ENCODE measurements at regions not wholly inside any gene's neighbourhood (a gene's known extent, or its start where the extent isn't known, plus 50 kb on each side); places are given as distances from the start of the nearest gene placed in this dataset.

GRCh38 chr3:30248423-30248822 is 358.0 kb upstream of the TGFBR2 start:
- TF ChIP-seq CTCF (IDR thresholded peaks at IDR 0.05; ENCODE audit: insufficient read depth, low read depth, low read length) = no peak
- ChIA-PET CTCF (no interaction called here), POLR2A (no interaction called here)
- no peak for DNase-seq (ENCODE audit: low read depth)
- Histone ChIP-seq H3K4me3 (ENCODE audit: low read depth, low read length) (no peak overlapping the region), H3K36me3 (ENCODE audit: control insufficient read depth, insufficient read depth, low read length) (no peaks in the 10 kb centered on the region), H3K27me3 (ENCODE audit: control insufficient read depth, insufficient read depth, low read length) (no peaks in the 10 kb centered on the region)

GRCh38 chr3:30252474-30252873 is 353.9 kb upstream of the TGFBR2 start:
- DNase-seq (ENCODE audit: low read depth) = no peak
- POLR2A ChIA-PET = no interaction called here
- TF ChIP-seq CTCF (IDR thresholded peaks at IDR 0.05; ENCODE audit: insufficient read depth, low read depth, low read length) = no peak
- no peak overlapping the region for H3K4me3 ChIP-seq (ENCODE audit: low read depth, low read length)
- no peaks in the 10 kb centered on the region for H3K27me3 ChIP-seq (ENCODE audit: control insufficient read depth, insufficient read depth, low read length)
- H3K36me3 ChIP-seq (ENCODE audit: control insufficient read depth, insufficient read depth, low read length) = no peaks in the 10 kb centered on the region
- CTCF ChIA-PET = interaction anchor here (1.0 kb wide), 1 partner anchor 240 kb away, joined by 3 read pairs; no protein-coding TSS in a partner anchor

- no peak for TF ChIP-seq CTCF (IDR thresholded peaks at IDR 0.05; ENCODE audit: insufficient read depth, low read depth, low read length)
- CTCF ChIA-PET = no interaction called here
- DNase-seq (ENCODE audit: low read depth) = no peak
- Histone ChIP-seq H3K27me3 (ENCODE audit: control insufficient read depth, insufficient read depth, low read length) (no peaks in the 10 kb centered on the region), H3K36me3 (ENCODE audit: control insufficient read depth, insufficient read depth, low read length) (no peaks in the 10 kb centered on the region), H3K4me3 (ENCODE audit: low read depth, low read length) (no peak overlapping the region)
- POLR2A ChIA-PET = no interaction called here
Measured at GRCh38 chr3:30253832-30254231, 352.6 kb upstream of the TGFBR2 start.

- CTCF ChIA-PET = interaction anchor here (0.6 to 0.9 kb wide), 2 partner anchors 9 to 10 kb away, joined by 3 to 4 read pairs; no protein-coding TSS in a partner anchor
- H3K27me3 ChIP-seq (ENCODE audit: control insufficient read depth, insufficient read depth, low read length) = no peaks in the 10 kb centered on the region
- H3K4me3 ChIP-seq (ENCODE audit: low read depth, low read length) = no peak overlapping the region
- no peaks in the 10 kb centered on the region for H3K36me3 ChIP-seq (ENCODE audit: control insufficient read depth, insufficient read depth, low read length)
- POLR2A ChIA-PET = no interaction called here
- TF ChIP-seq CTCF (IDR thresholded peaks at IDR 0.05; ENCODE audit: insufficient read depth, low read depth, low read length) = no peak
- DNase-seq (ENCODE audit: low read depth) = no peak
Measured at GRCh38 chr3:30256474-30256873, 349.9 kb upstream of the TGFBR2 start.

GRCh38 chr3:30258426-30259392 is 347.7 kb upstream of the TGFBR2 start:
- DNase-seq (ENCODE audit: low read depth) = no peak
- POLR2A ChIA-PET = no interaction called here
- Histone ChIP-seq H3K4me3 (ENCODE audit: low read depth, low read length) (no peak overlapping the region), H3K27me3 (ENCODE audit: control insufficient read depth, insufficient read depth, low read length) (no peaks in the 10 kb centered on the region), H3K36me3 (ENCODE audit: control insufficient read depth, insufficient read depth, low read length) (no peaks in the 10 kb centered on the region)
- CTCF ChIA-PET = interaction anchor here (0.7 to 1.3 kb wide), 2 partner anchors 25 to 434 kb away, joined by 3 read pairs; no protein-coding TSS in a partner anchor
- no peak for TF ChIP-seq CTCF (IDR thresholded peaks at IDR 0.05; ENCODE audit: insufficient read depth, low read depth, low read length)
